HAP-1 (cell line): ENCODE measurements at regions not wholly inside any gene's neighbourhood (a gene's known extent, or its start where the extent isn't known, plus 50 kb on each side); places are given as distances from the start of the nearest gene placed in this dataset.
A peak's percentile ranks its signal among the peaks of the same experiment; 100 is the strongest.
"Not testable (repeated sequence)": the region's sequence is repeated elsewhere in the genome, so short reads cannot be mapped to it uniquely, and the experiment has no call there.

ENCODE experiments used
- DNase-seq, 2 experiments: peaks; one replicate each; pipeline ENCODE4 v3.0.0-alpha.2; 2016 to 2020; ENCODE audit warnings: low spot score in 2 of 2
- H3K27me3 ChIP-seq: fragments of 250-450 bp; sonication (Bioruptor Pico); 2 replicates; pipeline ENCODE4 v1.5.1; 2020; ENCODE audit warnings: low read depth, mild to moderate bottlenecking, moderate library complexity
- H3K36me3 ChIP-seq: fragments of 250-450 bp; sonication (Bioruptor Pico); replicated peaks from 2 replicates; pipeline ENCODE4 v1.5.1; 2020; ENCODE audit warnings: mild to moderate bottlenecking
- H3K4me1 ChIP-seq: fragments of 250-450 bp; sonication (Bioruptor Pico); 2 replicates; pipeline ENCODE4 v1.5.1; 2020; ENCODE audit warnings: mild to moderate bottlenecking
- H3K4me3 ChIP-seq: fragments of 250-450 bp; sonication (Bioruptor Pico); 2 replicates; pipeline ENCODE4 v1.5.1; 2020; ENCODE audit warnings: mild to moderate bottlenecking, moderate library complexity
- H3K9me3 ChIP-seq: fragments of 250-450 bp; sonication (Bioruptor Pico); 2 replicates; pipeline ENCODE4 v1.5.1; 2020; ENCODE audit warnings: mild to moderate bottlenecking, moderate library complexity
- in situ Hi-C: fragments of 300-500 bp; cut with MboI; formaldehyde crosslinking; loops from 3 replicates; pipeline ENCODE4 v1.14.3; 2020; ENCODE audit warnings: low sequenced_read_pairs, inconsistent platforms, mixed read lengths

GRCh38 chr3:181362378-181362777, 349.3 kb upstream of the SOX2 start:
- H3K4me1 ChIP-seq: peaks cover 6% of the 10 kb centered on the region
- no peaks in the 10 kb centered on the region for H3K36me3 ChIP-seq
- DNase-seq: no peak
- in situ Hi-C loops: no loop called here
- no peaks in the 10 kb centered on the region for H3K27me3 ChIP-seq
- no peaks in the 10 kb centered on the region for H3K9me3 ChIP-seq
- H3K4me3 ChIP-seq: no peak overlapping the region

GRCh38 chr3:181358562-181358961, 353.2 kb upstream of the SOX2 start:
- H3K4me1 ChIP-seq: peaks cover 6% of the 10 kb centered on the region
- peak; percentile 11 to 13 for DNase-seq
- H3K27me3 ChIP-seq: peaks cover 2% of the 10 kb centered on the region; the same call in 1 of the 2 replicates
- no peaks in the 10 kb centered on the region for H3K9me3 ChIP-seq
- no peak overlapping the region for H3K4me3 ChIP-seq
- no peaks in the 10 kb centered on the region for H3K36me3 ChIP-seq
- in situ Hi-C loops: no loop called here

GRCh38 chr3:181358060-181358459, 353.7 kb upstream of the SOX2 start:
- in situ Hi-C loops: no loop called here
- peaks cover 2% of the 10 kb centered on the region; the same call in 1 of the 2 replicates for H3K27me3 ChIP-seq
- no peak for DNase-seq
- H3K9me3 ChIP-seq: no peaks in the 10 kb centered on the region
- peaks cover 6% of the 10 kb centered on the region for H3K4me1 ChIP-seq
- H3K36me3 ChIP-seq: no peaks in the 10 kb centered on the region
- H3K4me3 ChIP-seq: no peak overlapping the region

- H3K9me3 ChIP-seq: no peaks in the 10 kb centered on the region
- DNase-seq: no peak
- H3K4me1 ChIP-seq: peaks cover 6% of the 10 kb centered on the region
- H3K36me3 ChIP-seq: no peaks in the 10 kb centered on the region
- in situ Hi-C loops: no loop called here
- peaks cover 2% of the 10 kb centered on the region; the same call in 1 of the 2 replicates for H3K27me3 ChIP-seq
- H3K4me3 ChIP-seq: no peak overlapping the region
Measured at GRCh38 chr3:181354140-181354539, 357.6 kb upstream of the SOX2 start.

GRCh38 chr3:181344331-181344730, 354.8 kb upstream of the DNAJC19 start:
- no peak for DNase-seq
- in situ Hi-C loops: no loop called here
- Histone ChIP-seq H3K27me3 (no peaks in the 10 kb centered on the region), H3K4me3 (no peak overlapping the region), H3K4me1 (no peaks in the 10 kb centered on the region), H3K9me3 (no peaks in the 10 kb centered on the region), H3K36me3 (no peaks in the 10 kb centered on the region)

- H3K36me3 ChIP-seq: no peaks in the 10 kb centered on the region
- peaks cover 20% of the 10 kb centered on the region for H3K27me3 ChIP-seq
- no peaks in the 10 kb centered on the region for H3K4me1 ChIP-seq
- no peak overlapping the region for H3K4me3 ChIP-seq
- in situ Hi-C loops: no loop called here
- no peak for DNase-seq
- H3K9me3 ChIP-seq: no peaks in the 10 kb centered on the region
Measured at GRCh38 chr3:181336597-181336996, 347.1 kb upstream of the DNAJC19 start.

GRCh38 chr3:181333394-181333793, 343.9 kb upstream of the DNAJC19 start:
- in situ Hi-C loops: no loop called here
- Histone ChIP-seq H3K36me3 (no peaks in the 10 kb centered on the region), H3K9me3 (no peaks in the 10 kb centered on the region), H3K4me1 (0 out of 2 replicates have a peak, but pooled peaks cover 7% of the 10 kb centered on the region), H3K4me3 (no peak overlapping the region), H3K27me3 (peaks cover 36% of the 10 kb centered on the region)
- DNase-seq: no peak

GRCh38 chr3:181330821-181331563, 341.5 kb upstream of the DNAJC19 start:
- DNase-seq: no peak
- 0 out of 2 replicates have a peak, but pooled peaks cover 7% of the 10 kb centered on the region for H3K4me1 ChIP-seq
- in situ Hi-C loops: no loop called here

GRCh38 chr3:181330257-181330656, 340.7 kb upstream of the DNAJC19 start:
- DNase-seq: no peak
- in situ Hi-C loops: no loop called here
- 0 out of 2 replicates have a peak, but pooled peaks cover 7% of the 10 kb centered on the region for H3K4me1 ChIP-seq
- H3K4me3 ChIP-seq: no peak overlapping the region
- H3K36me3 ChIP-seq: no peaks in the 10 kb centered on the region
- H3K27me3 ChIP-seq: peaks cover 35% of the 10 kb centered on the region
- no peaks in the 10 kb centered on the region for H3K9me3 ChIP-seq

More at GRCh38 chr3:181330821-181331563, 341.5 kb upstream of the DNAJC19 start:
- no peaks in the 10 kb centered on the region for H3K9me3 ChIP-seq
- no peak overlapping the region for H3K4me3 ChIP-seq
- H3K36me3 ChIP-seq: no peaks in the 10 kb centered on the region
- peaks cover 36% of the 10 kb centered on the region for H3K27me3 ChIP-seq

GRCh38 chr3:181329024-181329423, 339.5 kb upstream of the DNAJC19 start:
- H3K4me1 ChIP-seq: 0 out of 2 replicates have a peak, but pooled peaks cover 7% of the 10 kb centered on the region
- no peaks in the 10 kb centered on the region for H3K36me3 ChIP-seq
- no peaks in the 10 kb centered on the region for H3K9me3 ChIP-seq
- no peak overlapping the region for H3K4me3 ChIP-seq
- H3K27me3 ChIP-seq: peaks cover 34% of the 10 kb centered on the region
- in situ Hi-C loops: loop anchor here (10.0 kb wide), 1 partner anchor 366 kb away; no protein-coding TSS in a partner anchor
- peak in 1 of 2 experiments; percentile 68 for DNase-seq

- Histone ChIP-seq H3K4me3 (no peak overlapping the region), H3K9me3 (no peaks in the 10 kb centered on the region), H3K4me1 (0 out of 2 replicates have a peak, but pooled peaks cover 7% of the 10 kb centered on the region), H3K36me3 (no peaks in the 10 kb centered on the region), H3K27me3 (peaks cover 34% of the 10 kb centered on the region)
- in situ Hi-C loops: loop anchor here (10.0 kb wide), 1 partner anchor 366 kb away; no protein-coding TSS in a partner anchor
- DNase-seq: no peak
Measured at GRCh38 chr3:181328346-181328745, 338.8 kb upstream of the DNAJC19 start.

- in situ Hi-C loops: loop anchor here (10.0 kb wide), 1 partner anchor 367 kb away; no protein-coding TSS in a partner anchor
- no peak for DNase-seq
- Histone ChIP-seq H3K36me3 (no peaks in the 10 kb centered on the region), H3K4me3 (no peak overlapping the region), H3K4me1 (0 out of 2 replicates have a peak, but pooled peaks cover 7% of the 10 kb centered on the region), H3K9me3 (no peaks in the 10 kb centered on the region), H3K27me3 (peaks cover 25% of the 10 kb centered on the region)
Measured at GRCh38 chr3:181327349-181327748, 337.8 kb upstream of the DNAJC19 start.

- in situ Hi-C loops: loop anchor here (10.0 kb wide), 1 partner anchor 368 kb away; no protein-coding TSS in a partner anchor
- DNase-seq: peak; percentile 31 to 53
Measured at GRCh38 chr3:181326637-181327223, 337.2 kb upstream of the DNAJC19 start.

GRCh38 chr3:181324516-181324915, 335.0 kb upstream of the DNAJC19 start:
- in situ Hi-C loops: loop anchor here (10.0 kb wide), 1 partner anchor 370 kb away; no protein-coding TSS in a partner anchor
- not testable (repeated sequence) for H3K4me3 ChIP-seq, H3K36me3 ChIP-seq, H3K27me3 ChIP-seq, H3K4me1 ChIP-seq, H3K9me3 ChIP-seq
- peak in 1 of 2 experiments; percentile 12 for DNase-seq

More at GRCh38 chr3:181326637-181327223, 337.2 kb upstream of the DNAJC19 start:
- 0 out of 2 replicates have a peak, but pooled peaks cover 7% of the 10 kb centered on the region for H3K4me1 ChIP-seq
- H3K4me3 ChIP-seq: no peak overlapping the region
- no peaks in the 10 kb centered on the region for H3K36me3 ChIP-seq
- H3K27me3 ChIP-seq: peaks cover 19% of the 10 kb centered on the region
- H3K9me3 ChIP-seq: no peaks in the 10 kb centered on the region
